GM13976 (cell line): ENCODE measurements at regions not wholly inside any gene's neighbourhood (a gene's known extent, or its start where the extent isn't known, plus 50 kb on each side); places are given as distances from the start of the nearest gene placed in this dataset.

Experiments
- DNase-seq: peaks from one replicate; pipeline ENCODE4 v3.0.0; 2012; ENCODE audit warnings: low spot score
- in situ Hi-C: fragments of 300-500 bp; cut with MboI; formaldehyde crosslinking; loops from one replicate; pipeline ENCODE4 v1.12.0; 2022; ENCODE audit warnings: low sequenced_read_pairs, mixed read lengths, inconsistent platforms; ENCODE audit not compliant: unreplicated experiment
- TF ChIP-seq, protein P1 (sequence below): IDR thresholded peaks from 2 replicates; pipeline ENCODE4 v1.5.1; 2012; ENCODE audit warnings: borderline replicate concordance, mild to moderate bottlenecking; ENCODE audit not compliant: insufficient read depth; ENCODE audit errors: extremely low read depth, missing control alignments, control extremely low read depth

DNA sequence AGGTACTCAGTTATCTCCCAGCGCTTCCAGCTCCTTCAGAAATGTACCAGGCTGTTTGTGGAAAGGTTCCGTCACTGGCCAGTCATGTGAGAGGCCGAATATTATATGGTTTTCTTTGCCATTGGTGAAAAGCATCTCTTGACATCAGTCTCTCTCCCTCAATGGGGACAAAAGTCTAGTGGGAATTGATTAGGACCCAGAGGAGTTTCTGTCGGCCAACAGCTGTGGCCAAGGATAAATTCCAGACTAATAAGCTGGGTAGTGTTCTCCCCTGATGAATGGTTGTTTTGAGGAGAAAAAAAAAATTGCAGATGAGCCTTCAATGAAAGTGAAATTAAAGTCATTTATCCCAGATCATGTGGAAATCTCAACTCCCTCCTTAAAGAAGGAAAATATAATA is 404.7 kb upstream of the THRB start:
- in situ Hi-C loops: no loop called here
- DNase-seq: no peak
- TF ChIP-seq, protein P1, sequence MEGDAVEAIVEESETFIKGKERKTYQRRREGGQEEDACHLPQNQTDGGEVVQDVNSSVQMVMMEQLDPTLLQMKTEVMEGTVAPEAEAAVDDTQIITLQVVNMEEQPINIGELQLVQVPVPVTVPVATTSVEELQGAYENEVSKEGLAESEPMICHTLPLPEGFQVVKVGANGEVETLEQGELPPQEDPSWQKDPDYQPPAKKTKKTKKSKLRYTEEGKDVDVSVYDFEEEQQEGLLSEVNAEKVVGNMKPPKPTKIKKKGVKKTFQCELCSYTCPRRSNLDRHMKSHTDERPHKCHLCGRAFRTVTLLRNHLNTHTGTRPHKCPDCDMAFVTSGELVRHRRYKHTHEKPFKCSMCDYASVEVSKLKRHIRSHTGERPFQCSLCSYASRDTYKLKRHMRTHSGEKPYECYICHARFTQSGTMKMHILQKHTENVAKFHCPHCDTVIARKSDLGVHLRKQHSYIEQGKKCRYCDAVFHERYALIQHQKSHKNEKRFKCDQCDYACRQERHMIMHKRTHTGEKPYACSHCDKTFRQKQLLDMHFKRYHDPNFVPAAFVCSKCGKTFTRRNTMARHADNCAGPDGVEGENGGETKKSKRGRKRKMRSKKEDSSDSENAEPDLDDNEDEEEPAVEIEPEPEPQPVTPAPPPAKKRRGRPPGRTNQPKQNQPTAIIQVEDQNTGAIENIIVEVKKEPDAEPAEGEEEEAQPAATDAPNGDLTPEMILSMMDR: no peak

DNA sequence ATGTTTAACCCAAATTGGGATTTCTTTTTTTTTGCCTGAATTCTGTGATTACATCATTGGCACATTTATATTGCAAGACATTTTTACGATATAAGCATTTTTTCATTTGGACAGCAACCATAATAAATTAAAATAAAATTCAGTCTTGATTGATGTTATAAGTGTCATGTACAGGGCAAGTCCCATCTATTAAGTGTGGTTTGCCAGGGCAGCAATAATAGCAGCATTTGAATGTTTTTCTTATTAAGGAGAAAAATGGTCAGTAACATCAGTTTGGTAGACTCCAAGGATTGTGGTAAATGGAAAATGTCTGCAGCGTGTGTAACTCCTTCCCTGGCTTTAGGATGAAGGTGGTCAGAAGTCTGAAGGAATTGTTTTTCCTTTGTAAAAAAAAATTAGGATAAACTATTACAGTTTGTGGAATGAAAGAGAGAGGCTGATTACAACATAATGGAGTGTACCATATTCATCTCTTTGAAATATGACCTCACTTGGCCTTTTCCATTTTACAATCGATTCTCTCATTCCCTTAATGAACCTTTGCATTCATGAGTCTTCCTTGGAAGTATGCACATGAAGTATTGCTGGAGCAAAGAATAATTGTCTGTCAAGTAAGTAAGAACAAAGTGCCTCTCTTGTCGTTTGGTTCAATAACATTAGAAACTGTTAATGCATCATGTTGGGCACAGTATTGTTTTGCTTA is 405.4 kb upstream of the THRB start:
- in situ Hi-C loops: no loop called here
- TF ChIP-seq, protein P1: no peak
- DNase-seq: no peak

DNA sequence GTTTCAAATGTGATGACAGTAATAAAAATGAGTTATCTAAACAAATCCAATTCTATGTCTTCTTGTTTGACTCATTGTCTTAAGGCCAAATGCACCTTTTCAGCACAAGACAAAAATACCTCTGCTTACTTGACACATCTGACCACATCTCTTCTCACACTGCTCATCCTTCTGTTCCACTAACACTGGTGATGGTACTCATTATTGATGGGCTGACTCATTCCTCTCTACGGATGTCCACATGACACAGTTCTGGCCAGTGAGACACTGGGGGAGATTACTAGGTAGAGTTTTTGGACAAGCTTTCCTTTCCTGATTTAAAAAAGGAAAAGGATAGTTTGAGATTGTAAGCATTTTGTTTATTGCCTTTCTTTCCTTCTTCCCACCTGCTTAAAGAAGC is 410.6 kb upstream of the THRB start:
- in situ Hi-C loops: no loop called here
- DNase-seq: no peak
- TF ChIP-seq, protein P1: no peak

DNA sequence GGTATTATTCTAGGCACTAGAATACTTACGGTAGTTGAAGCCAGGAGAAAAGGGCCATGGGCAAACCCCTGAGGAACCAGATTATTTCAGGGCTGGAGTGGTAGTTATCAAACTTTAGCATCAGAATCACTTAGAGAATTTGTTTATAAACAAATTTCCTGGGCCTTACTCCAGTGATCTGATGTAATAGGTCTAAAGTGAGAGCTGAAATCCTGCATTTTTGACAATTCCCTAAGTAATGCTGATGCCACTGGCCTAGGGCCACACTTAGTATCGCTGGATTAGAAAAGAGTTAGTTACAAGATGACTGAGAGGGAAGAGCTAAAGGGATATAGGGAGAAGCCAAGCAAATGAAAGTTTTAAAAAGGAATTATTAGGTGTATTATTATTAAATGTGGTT is 412.5 kb upstream of the THRB start:
- DNase-seq: no peak
- in situ Hi-C loops: no loop called here
- TF ChIP-seq, protein P1: no peak

DNA sequence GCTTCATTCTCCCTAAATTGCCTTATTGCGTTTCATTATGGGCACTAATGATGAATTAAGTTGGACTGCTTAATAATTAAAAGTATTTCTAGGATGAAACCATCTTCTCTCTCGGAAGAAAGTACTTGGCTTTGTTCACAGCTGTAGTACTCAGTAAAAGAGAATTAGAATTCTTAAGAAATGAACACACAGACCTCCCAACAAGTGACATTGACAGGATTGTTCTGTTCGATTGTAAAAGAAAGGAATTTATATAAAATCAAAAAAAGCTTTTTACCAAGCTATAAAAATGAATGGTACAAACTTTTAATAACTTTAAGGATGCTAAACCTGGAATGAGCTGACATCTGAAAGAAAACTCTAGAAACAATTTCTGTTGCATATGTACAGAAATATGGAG is 416.4 kb upstream of the THRB start:
- in situ Hi-C loops: no loop called here
- DNase-seq: no peak
- TF ChIP-seq, protein P1: no peak

DNA sequence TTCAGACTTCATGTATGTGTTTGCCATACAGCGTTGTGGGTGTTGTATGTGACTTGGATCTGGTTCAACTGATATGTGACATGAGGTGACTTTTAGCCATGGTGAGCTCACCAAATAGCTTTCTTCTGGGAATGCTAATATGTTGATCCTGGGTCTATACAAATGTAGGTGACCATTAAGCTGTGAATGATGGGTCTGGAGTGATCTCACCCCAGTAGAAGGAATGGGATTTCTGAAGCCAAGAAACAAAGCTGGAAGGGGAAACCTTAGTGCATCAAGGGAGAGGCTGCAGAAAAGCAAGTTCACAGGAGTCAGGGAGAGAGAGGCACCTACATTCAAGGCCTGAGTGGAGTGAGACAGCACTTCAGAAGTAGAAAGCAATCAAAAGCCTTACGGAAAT is 421.0 kb upstream of the THRB start:
- no peak for DNase-seq
- in situ Hi-C loops: no loop called here
- TF ChIP-seq, protein P1: no peak
